Adipocyte (in vitro differentiated cells): ENCODE measurements at regions not wholly inside any gene's neighbourhood (a gene's known extent, or its start where the extent isn't known, plus 50 kb on each side); places are given as distances from the start of the nearest gene placed in this dataset.

ENCODE experiments used
- DNase-seq: peaks from one replicate; pipeline ENCODE4 v3.0.0-alpha.2; 2015; ENCODE audit warnings: low read depth
- H3K27me3 ChIP-seq: replicated peaks from 2 replicates; pipeline ENCODE4 v1.7.0; 2013; ENCODE audit warnings: mild to moderate bottlenecking, low read length, moderate library complexity; ENCODE audit not compliant: control insufficient read depth, insufficient read depth
- H3K36me3 ChIP-seq: 2 replicates; pipeline ENCODE4 v1.7.0; 2013; ENCODE audit warnings: low read length, mild to moderate bottlenecking, moderate library complexity; ENCODE audit not compliant: control insufficient read depth, insufficient read depth, severe bottlenecking
- H3K4me1 ChIP-seq: 2 replicates; pipeline ENCODE4 v1.7.0; 2013; ENCODE audit warnings: mild to moderate bottlenecking, low read length, moderate library complexity; ENCODE audit not compliant: control insufficient read depth, insufficient read depth
- H3K4me3 ChIP-seq: 2 replicates; pipeline ENCODE4 v1.7.0; 2013; ENCODE audit warnings: mild to moderate bottlenecking, low read length, moderate library complexity
- H3K9ac ChIP-seq: 2 replicates; pipeline ENCODE4 v1.7.0; 2013; ENCODE audit warnings: mild to moderate bottlenecking, low read length, moderate library complexity
- H3K9me3 ChIP-seq: 2 replicates; pipeline ENCODE4 v1.7.0; 2013; ENCODE audit warnings: mild to moderate bottlenecking, low read length, moderate library complexity; ENCODE audit not compliant: control insufficient read depth

GRCh38 chr5:15447209-15447608 lies 52.8 kb upstream of the FBXL7 start:
- H3K4me1 ChIP-seq, result peaks cover 25% of the 10 kb centered on the region
- no peak overlapping the region for H3K4me3 ChIP-seq
- H3K9ac ChIP-seq, result peak overlapping the region; percentile 50
- no peaks in the 10 kb centered on the region for H3K36me3 ChIP-seq
- H3K9me3 ChIP-seq, result no peaks in the 10 kb centered on the region
- H3K27me3 ChIP-seq, result peaks cover 6% of the 10 kb centered on the region
- peak; percentile 17 for DNase-seq

DNA sequence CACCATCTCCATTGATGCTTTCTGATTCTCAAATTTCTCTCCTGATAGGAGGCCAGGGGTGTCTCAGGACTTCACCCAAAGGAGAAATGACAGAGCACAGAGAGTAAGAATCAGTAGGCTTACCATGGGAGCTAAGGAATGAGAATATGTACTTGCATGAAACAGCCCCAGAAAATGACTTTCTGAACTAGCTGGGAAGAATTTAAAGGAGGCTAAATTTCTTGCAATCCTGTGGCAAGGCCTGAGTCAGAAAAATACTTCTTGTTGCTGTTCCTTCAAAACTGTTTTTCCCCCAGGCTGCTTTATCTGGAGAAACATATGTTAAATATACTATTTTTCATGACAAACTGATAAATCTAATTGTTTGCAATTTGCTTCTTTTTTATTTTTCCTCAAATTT lies 53.4 kb upstream of the FBXL7 start:
- Histone ChIP-seq H3K4me1 (peaks cover 21% of the 10 kb centered on the region), H3K27me3 (peaks cover 9% of the 10 kb centered on the region), H3K4me3 (no peak overlapping the region), H3K9me3 (no peaks in the 10 kb centered on the region), H3K36me3 (no peaks in the 10 kb centered on the region), H3K9ac (peak overlapping the region; percentile 50)
- peak; percentile 88 for DNase-seq

DNA sequence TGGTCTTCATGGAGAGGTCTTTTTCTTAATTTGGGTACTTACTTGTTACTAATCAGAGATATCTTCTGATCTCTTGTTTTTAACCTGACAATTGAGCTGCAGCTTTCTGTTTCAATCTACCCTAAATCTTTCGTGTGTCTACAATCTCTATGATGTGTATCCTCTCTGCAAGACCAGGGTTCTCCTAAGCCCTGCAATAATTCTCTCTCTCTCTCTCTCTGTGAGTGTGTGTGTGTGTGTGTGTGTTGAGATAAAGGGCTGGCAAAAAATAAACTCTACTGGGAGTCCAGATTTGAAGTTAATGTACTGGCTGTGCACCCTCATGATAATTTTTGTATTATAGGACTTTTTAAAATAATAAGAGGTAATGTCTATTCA lies 57.8 kb upstream of the FBXL7 start:
- no peaks in the 10 kb centered on the region for H3K36me3 ChIP-seq

DNA sequence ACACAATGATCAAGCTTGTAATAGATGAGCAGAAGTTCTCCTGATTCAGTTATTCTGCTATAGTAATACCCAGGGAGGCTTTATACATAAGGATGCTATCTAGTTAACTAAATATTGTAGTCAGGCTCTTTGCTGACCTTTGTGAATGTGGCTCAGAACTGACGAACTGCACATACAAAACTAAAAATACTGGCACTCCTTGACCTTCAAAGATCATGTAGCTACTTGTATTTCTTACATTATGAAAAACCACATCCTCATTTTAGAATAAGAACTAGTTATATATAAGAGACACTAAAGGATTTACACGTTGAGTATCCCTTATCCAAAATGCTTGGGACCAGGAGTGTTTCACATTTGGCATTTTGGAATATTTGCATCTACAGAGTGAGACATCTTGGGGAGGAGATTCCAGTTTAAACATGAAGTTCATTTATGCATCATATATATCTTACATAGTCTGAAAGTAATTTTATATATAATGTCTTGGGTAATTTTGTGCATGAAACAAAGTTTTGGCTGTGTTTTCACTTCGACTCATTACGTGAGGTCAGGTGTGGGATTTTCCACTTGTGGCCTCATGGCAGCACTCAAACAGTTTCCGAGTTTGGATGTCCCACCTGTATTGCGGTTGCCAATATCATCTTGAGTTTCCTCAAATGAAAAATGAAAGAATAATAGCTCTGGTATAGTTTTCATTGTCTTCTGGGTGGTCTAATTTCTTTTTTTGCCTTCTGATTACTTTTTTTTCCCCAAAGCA lies 58.4 kb upstream of the FBXL7 start:
- no peak overlapping the region for H3K9ac ChIP-seq

More for the DNA sequence above, 57.8 kb upstream of the FBXL7 start:
- Histone ChIP-seq H3K9me3 (no peaks in the 10 kb centered on the region), H3K27me3 (peaks cover 13% of the 10 kb centered on the region), H3K4me3 (no peak overlapping the region), H3K4me1 (peaks cover 12% of the 10 kb centered on the region), H3K9ac (no peak overlapping the region)
- no peak for DNase-seq

GRCh38 chr5:15440434-15440833 lies 59.5 kb upstream of the FBXL7 start:
- Histone ChIP-seq H3K36me3 (no peaks in the 10 kb centered on the region), H3K4me1 (no peaks in the 10 kb centered on the region), H3K9ac (no peak overlapping the region), H3K4me3 (no peak overlapping the region), H3K9me3 (no peaks in the 10 kb centered on the region), H3K27me3 (peaks cover 13% of the 10 kb centered on the region)
- DNase-seq, result no peak

More for the DNA sequence above, 58.4 kb upstream of the FBXL7 start:
- H3K36me3 ChIP-seq, result no peaks in the 10 kb centered on the region
- no peak overlapping the region for H3K4me3 ChIP-seq
- DNase-seq, result no peak
- peaks cover 6% of the 10 kb centered on the region for H3K4me1 ChIP-seq
- no peaks in the 10 kb centered on the region for H3K9me3 ChIP-seq
- peaks cover 13% of the 10 kb centered on the region for H3K27me3 ChIP-seq

DNA sequence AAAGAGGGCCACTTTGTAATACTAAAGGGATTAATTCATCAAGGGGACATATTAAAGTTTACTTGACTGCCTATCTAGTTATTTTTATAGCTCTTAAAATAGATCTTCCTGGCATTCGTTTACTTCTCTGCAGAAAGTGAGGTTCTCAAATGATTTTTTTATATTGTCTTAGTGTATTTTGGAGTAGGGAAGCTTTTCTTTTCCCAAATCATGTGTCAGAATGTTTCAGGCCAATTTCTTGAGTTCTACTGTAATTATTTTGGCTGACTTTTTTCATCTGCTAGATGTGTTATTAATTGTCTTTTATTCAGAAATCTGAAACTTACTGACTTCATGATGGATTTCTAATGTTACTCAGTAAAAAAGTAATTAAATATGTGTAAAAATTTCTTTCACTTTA lies 60.2 kb upstream of the FBXL7 start:
- Histone ChIP-seq H3K9me3 (no peaks in the 10 kb centered on the region), H3K4me3 (no peak overlapping the region), H3K27me3 (peaks cover 13% of the 10 kb centered on the region), H3K9ac (no peak overlapping the region), H3K4me1 (no peaks in the 10 kb centered on the region), H3K36me3 (no peaks in the 10 kb centered on the region)
- no peak for DNase-seq

- H3K9me3 ChIP-seq, result no peaks in the 10 kb centered on the region
- DNase-seq, result no peak
Measured at GRCh38 chr5:15433709-15434108, 66.3 kb upstream of the FBXL7 start.

DNA sequence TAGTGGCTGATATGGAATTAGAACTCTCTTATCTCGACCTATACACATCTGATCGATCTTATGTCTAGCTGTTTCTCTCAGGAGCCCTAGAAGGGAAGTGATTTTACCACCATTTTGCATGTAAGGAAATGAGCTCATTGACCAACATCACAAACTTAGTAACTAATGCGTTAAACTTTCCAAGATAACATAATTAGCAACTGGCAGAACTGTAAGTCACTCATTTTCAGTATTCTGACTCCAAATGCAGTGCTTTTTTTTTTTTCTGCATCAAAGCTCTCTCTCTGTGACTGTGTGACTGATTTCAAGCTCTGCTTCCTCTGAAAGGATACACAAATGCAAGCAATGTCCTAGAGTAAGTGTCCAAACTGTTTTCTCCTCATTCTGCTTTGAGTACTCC lies 68.1 kb upstream of the FBXL7 start:
- H3K9me3 ChIP-seq, result no peaks in the 10 kb centered on the region
- no peaks in the 10 kb centered on the region for H3K36me3 ChIP-seq
- no peak overlapping the region for H3K4me3 ChIP-seq
- no peaks in the 10 kb centered on the region for H3K27me3 ChIP-seq
- no peak overlapping the region for H3K9ac ChIP-seq
- no peaks in the 10 kb centered on the region for H3K4me1 ChIP-seq
- no peak for DNase-seq

More at GRCh38 chr5:15433709-15434108, 66.3 kb upstream of the FBXL7 start:
- H3K9ac ChIP-seq, result no peak overlapping the region
- no peaks in the 10 kb centered on the region for H3K27me3 ChIP-seq
- no peaks in the 10 kb centered on the region for H3K4me1 ChIP-seq
- H3K36me3 ChIP-seq, result no peaks in the 10 kb centered on the region
- H3K4me3 ChIP-seq, result no peak overlapping the region

DNA sequence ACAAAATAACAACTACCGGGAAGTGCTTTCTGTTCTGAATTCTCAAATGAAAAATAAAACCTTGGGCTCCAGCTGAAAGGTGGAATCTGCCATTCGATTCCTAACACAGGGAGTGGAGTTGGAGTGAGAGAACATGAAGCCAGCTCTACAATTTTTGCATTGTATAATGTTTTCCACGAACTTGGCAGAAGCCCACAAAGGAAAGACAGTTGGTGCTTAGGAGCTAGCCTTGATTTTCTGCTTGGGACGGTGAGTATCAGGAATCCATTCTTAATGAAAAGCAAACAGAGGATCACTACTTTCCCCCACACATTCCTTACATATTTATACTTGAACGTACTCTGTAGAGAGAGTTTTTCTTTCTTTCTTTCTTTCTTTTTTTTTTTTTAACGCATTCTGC lies 74.2 kb upstream of the FBXL7 start:
- H3K27me3 ChIP-seq, result no peaks in the 10 kb centered on the region
- H3K4me1 ChIP-seq, result peaks cover 32% of the 10 kb centered on the region
- peak overlapping the region; percentile 73 for H3K4me3 ChIP-seq
- peak overlapping the region; percentile 37 for H3K9ac ChIP-seq
- H3K36me3 ChIP-seq, result no peaks in the 10 kb centered on the region
- H3K9me3 ChIP-seq, result no peaks in the 10 kb centered on the region
- DNase-seq, result peak; percentile 38

GRCh38 chr5:15424769-15425168 lies 75.2 kb upstream of the FBXL7 start:
- no peaks in the 10 kb centered on the region for H3K36me3 ChIP-seq

GRCh38 chr5:15421921-15422412 lies 78.0 kb upstream of the FBXL7 start:
- Histone ChIP-seq H3K9ac (peak overlapping the region; percentile 55), H3K4me1 (peaks cover 44% of the 10 kb centered on the region), H3K36me3 (no peaks in the 10 kb centered on the region), H3K9me3 (no peaks in the 10 kb centered on the region), H3K27me3 (no peaks in the 10 kb centered on the region), H3K4me3 (peak overlapping the region; percentile 39)
- peak; percentile 24 for DNase-seq

More at GRCh38 chr5:15424769-15425168, 75.2 kb upstream of the FBXL7 start:
- Histone ChIP-seq H3K4me1 (peaks cover 41% of the 10 kb centered on the region), H3K9me3 (no peaks in the 10 kb centered on the region), H3K27me3 (no peaks in the 10 kb centered on the region), H3K9ac (no peak overlapping the region), H3K4me3 (no peak overlapping the region)
- no peak for DNase-seq
